ENCODE measurements at regions not wholly inside any gene's neighbourhood (a gene's known extent, or its start where the extent isn't known, plus 50 kb on each side); places are given as distances from the start of the nearest gene placed in this dataset.
A peak's percentile ranks its signal among the peaks of the same experiment; 100 is the strongest.

DNA sequence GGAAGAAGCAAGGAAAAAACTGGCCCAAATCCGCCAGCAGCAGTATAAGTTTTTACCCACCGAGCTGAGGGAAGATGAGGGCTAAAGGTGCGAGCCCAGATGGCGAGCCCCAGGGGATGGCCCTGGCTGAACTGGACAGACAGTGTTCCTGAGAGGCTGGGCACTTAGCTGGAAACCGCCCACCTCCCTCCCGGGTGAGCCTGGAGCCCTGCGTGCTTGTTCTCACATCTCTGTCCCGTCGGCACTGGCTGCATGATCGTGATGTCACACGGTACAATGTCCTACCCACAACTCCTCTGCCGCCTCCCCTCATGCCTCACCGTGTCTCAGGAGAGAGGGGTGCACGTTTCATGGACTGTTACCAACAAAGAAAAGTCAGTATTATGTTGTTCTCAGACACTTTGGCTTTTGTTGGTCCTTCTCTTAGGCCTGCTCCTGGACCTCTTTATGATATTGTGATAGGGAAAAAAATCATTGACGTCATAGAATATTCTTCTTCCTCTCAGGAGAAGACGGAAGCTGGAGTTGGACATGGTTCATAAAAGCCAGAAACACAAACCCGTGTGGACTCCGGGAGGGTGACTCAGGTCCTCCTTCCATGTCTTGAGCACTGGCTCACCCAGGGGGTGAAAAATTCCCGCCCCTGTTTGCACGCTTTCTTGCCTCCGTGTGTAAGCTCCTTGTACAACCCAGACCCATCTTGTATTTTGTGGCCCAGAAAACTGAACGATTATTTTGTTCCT, 201.8 kb upstream of the TPM1 start:
- H3K36me3 Mint-ChIP-seq (ENCODE audit: low read depth, unreplicated experiment), result peaks cover 30% of the 10 kb centered on the region
- peak overlapping the region; percentile 57 for H3K4me3 Mint-ChIP-seq (ENCODE audit: unreplicated experiment)
- H3K27me3 ChIP-seq (ENCODE audit: insufficient read depth, low read length), result no peaks in the 10 kb centered on the region
- H3K9me3 Mint-ChIP-seq (ENCODE audit: unreplicated experiment), result no peaks in the 10 kb centered on the region
- peaks cover 15% of the 10 kb centered on the region for H3K4me1 ChIP-seq (ENCODE audit: insufficient read depth, low read length)
- peak overlapping the region; percentile 52 for H3K27ac ChIP-seq (ENCODE audit: low read depth, low read length)
- H3K4me3 ChIP-seq (ENCODE audit: insufficient read depth, low read depth, low read length), result no peak overlapping the region
- H3K4me1 Mint-ChIP-seq (ENCODE audit: low read depth, unreplicated experiment), result peaks cover 39% of the 10 kb centered on the region
- H3K27ac Mint-ChIP-seq (ENCODE audit: unreplicated experiment), result peak overlapping the region; percentile 96
- H3K27me3 Mint-ChIP-seq (ENCODE audit: low read depth, unreplicated experiment), result no peaks in the 10 kb centered on the region
- TF ChIP-seq EZH2 (IDR thresholded peaks at IDR 0.05; ENCODE audit: insufficient read depth, low read length), result no peak
- TF ChIP-seq, protein P1, sequence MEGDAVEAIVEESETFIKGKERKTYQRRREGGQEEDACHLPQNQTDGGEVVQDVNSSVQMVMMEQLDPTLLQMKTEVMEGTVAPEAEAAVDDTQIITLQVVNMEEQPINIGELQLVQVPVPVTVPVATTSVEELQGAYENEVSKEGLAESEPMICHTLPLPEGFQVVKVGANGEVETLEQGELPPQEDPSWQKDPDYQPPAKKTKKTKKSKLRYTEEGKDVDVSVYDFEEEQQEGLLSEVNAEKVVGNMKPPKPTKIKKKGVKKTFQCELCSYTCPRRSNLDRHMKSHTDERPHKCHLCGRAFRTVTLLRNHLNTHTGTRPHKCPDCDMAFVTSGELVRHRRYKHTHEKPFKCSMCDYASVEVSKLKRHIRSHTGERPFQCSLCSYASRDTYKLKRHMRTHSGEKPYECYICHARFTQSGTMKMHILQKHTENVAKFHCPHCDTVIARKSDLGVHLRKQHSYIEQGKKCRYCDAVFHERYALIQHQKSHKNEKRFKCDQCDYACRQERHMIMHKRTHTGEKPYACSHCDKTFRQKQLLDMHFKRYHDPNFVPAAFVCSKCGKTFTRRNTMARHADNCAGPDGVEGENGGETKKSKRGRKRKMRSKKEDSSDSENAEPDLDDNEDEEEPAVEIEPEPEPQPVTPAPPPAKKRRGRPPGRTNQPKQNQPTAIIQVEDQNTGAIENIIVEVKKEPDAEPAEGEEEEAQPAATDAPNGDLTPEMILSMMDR (IDR thresholded peaks at IDR 0.05; ENCODE audit: insufficient read depth, low read depth, low read length), result no peak
- no peak for FAIRE-seq
- peaks cover 3% of the 10 kb centered on the region for H3K36me3 ChIP-seq (ENCODE audit: insufficient read depth, low read length)
- H3K4me2 ChIP-seq (ENCODE audit: low read length), result peak overlapping the region; percentile 22
- peak overlapping the region; percentile 17 for H3K9ac ChIP-seq (ENCODE audit: low read length)
- no peak overlapping the region for H2AFZ ChIP-seq (ENCODE audit: low read depth, low read length)
- H3K79me2 ChIP-seq (ENCODE audit: insufficient read depth, low read length), result no peaks in the 10 kb centered on the region
- no peaks in the 10 kb centered on the region for H4K20me1 ChIP-seq (ENCODE audit: insufficient read depth, low read length)
- DNase-seq (ENCODE audit: low read depth), result peak; percentile 52
- no peaks in the 10 kb centered on the region for H3K9me3 ChIP-seq (ENCODE audit: insufficient read depth, low read depth, low read length)

DNA sequence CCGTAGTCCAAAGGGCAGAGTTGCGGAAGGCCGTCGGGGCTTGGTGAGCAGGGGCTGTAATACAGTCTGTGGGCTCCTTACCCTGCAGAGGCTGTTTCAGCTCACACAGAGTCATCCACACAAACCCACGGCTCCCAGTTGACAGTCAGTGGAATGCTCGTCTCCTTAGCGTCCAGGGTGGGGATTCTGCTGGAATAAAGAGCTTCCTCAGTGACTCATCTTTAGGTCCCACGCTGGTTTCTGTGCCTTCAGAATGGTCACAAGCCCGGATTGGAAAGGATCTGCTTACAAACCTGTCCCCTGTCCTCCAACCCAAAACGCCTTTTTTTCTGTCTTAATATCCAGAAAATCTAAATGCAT, 201.3 kb upstream of the TPM1 start:
- FAIRE-seq (no peak), DNase-seq (ENCODE audit: low read depth) (peak; percentile 67)
- Mint-ChIP-seq H3K4me1 (ENCODE audit: low read depth, unreplicated experiment) (peaks cover 45% of the 10 kb centered on the region), H3K4me3 (ENCODE audit: unreplicated experiment) (peak overlapping the region; percentile 57), H3K27me3 (ENCODE audit: low read depth, unreplicated experiment) (no peaks in the 10 kb centered on the region), H3K27ac (ENCODE audit: unreplicated experiment) (peak overlapping the region; percentile 96), H3K36me3 (ENCODE audit: low read depth, unreplicated experiment) (peaks cover 24% of the 10 kb centered on the region), H3K9me3 (ENCODE audit: unreplicated experiment) (no peaks in the 10 kb centered on the region)
- Histone ChIP-seq H3K27me3 (ENCODE audit: insufficient read depth, low read length) (no peaks in the 10 kb centered on the region), H3K27ac (ENCODE audit: low read depth, low read length) (peak overlapping the region; percentile 52), H3K79me2 (ENCODE audit: insufficient read depth, low read length) (no peaks in the 10 kb centered on the region), H2AFZ (ENCODE audit: low read depth, low read length) (no peak overlapping the region), H3K4me2 (ENCODE audit: low read length) (peak overlapping the region; percentile 22), H4K20me1 (ENCODE audit: insufficient read depth, low read length) (no peaks in the 10 kb centered on the region), H3K9ac (ENCODE audit: low read length) (peak overlapping the region; percentile 17), H3K4me1 (ENCODE audit: insufficient read depth, low read length) (peaks cover 21% of the 10 kb centered on the region), H3K9me3 (ENCODE audit: insufficient read depth, low read depth, low read length) (no peaks in the 10 kb centered on the region), H3K36me3 (ENCODE audit: insufficient read depth, low read length) (peaks cover 3% of the 10 kb centered on the region), H3K4me3 (ENCODE audit: insufficient read depth, low read depth, low read length) (no peak overlapping the region)
- no peak for TF ChIP-seq EZH2 (IDR thresholded peaks at IDR 0.05; ENCODE audit: insufficient read depth, low read length)
- TF ChIP-seq, protein P1 (IDR thresholded peaks at IDR 0.05; ENCODE audit: insufficient read depth, low read depth, low read length), result no peak

DNA sequence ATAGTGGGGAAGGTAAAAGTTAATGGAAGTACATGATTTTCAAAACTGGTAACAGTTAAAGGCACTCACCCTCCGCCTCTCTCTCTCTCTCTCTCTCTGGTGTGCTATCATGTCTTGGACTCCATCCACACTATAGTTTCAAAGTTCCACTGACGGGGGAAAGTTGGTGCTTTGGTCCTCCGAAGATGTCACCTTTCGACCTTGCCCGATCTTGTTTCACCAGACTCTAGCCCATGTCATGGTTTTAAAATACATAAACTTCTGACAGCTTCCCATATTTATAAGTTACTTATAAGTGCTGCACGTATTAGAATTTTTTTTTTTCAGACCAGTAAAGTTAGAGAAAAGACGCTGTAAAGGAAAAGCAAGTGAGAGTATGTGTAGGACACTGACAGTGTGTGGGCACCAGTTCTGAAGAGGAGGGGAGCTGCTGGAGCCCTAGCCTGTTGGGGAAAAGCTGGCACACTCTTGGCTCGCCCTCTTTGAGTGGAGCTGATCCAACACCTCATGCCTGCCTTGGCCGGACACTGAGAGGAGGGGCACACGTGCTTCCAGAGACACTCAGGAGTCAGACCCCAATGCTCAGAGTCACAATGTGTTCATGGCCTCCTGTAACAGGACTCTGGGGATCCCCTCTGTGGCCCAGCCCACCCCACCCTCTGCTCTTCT, 200.5 kb upstream of the TPM1 start:
- Mint-ChIP-seq H3K27me3 (ENCODE audit: low read depth, unreplicated experiment) (no peaks in the 10 kb centered on the region), H3K4me3 (ENCODE audit: unreplicated experiment) (no peak overlapping the region), H3K4me1 (ENCODE audit: low read depth, unreplicated experiment) (peaks cover 50% of the 10 kb centered on the region), H3K36me3 (ENCODE audit: low read depth, unreplicated experiment) (peaks cover 22% of the 10 kb centered on the region), H3K9me3 (ENCODE audit: unreplicated experiment) (no peaks in the 10 kb centered on the region), H3K27ac (ENCODE audit: unreplicated experiment) (peak overlapping the region; percentile 96)
- no peak for DNase-seq (ENCODE audit: low read depth)
- no peaks in the 10 kb centered on the region for H4K20me1 ChIP-seq (ENCODE audit: insufficient read depth, low read length)
- no peaks in the 10 kb centered on the region for H3K9me3 ChIP-seq (ENCODE audit: insufficient read depth, low read depth, low read length)
- peak overlapping the region; percentile 17 for H3K9ac ChIP-seq (ENCODE audit: low read length)
- no peak overlapping the region for H3K4me3 ChIP-seq (ENCODE audit: insufficient read depth, low read depth, low read length)
- H2AFZ ChIP-seq (ENCODE audit: low read depth, low read length), result no peak overlapping the region
- TF ChIP-seq, protein P1 (IDR thresholded peaks at IDR 0.05; ENCODE audit: insufficient read depth, low read depth, low read length), result no peak
- TF ChIP-seq EZH2 (IDR thresholded peaks at IDR 0.05; ENCODE audit: insufficient read depth, low read length), result no peak
- no peak overlapping the region for H3K4me2 ChIP-seq (ENCODE audit: low read length)
- no peak overlapping the region for H3K27ac ChIP-seq (ENCODE audit: low read depth, low read length)
- peaks cover 23% of the 10 kb centered on the region for H3K4me1 ChIP-seq (ENCODE audit: insufficient read depth, low read length)
- H3K36me3 ChIP-seq (ENCODE audit: insufficient read depth, low read length), result peaks cover 3% of the 10 kb centered on the region
- H3K27me3 ChIP-seq (ENCODE audit: insufficient read depth, low read length), result no peaks in the 10 kb centered on the region
- FAIRE-seq, result no peak
- no peaks in the 10 kb centered on the region for H3K79me2 ChIP-seq (ENCODE audit: insufficient read depth, low read length)
